ENCODE measurements at regions not wholly inside any gene's neighbourhood (a gene's known extent, or its start where the extent isn't known, plus 50 kb on each side); places are given as distances from the start of the nearest gene placed in this dataset.
A peak's percentile ranks its signal among the peaks of the same experiment; 100 is the strongest.

GRCh38 chr12:60252359-60253096 lies 656.7 kb downstream of the SLC16A7 start:
- CTCF ChIA-PET (ENCODE audit: partially characterized antibody), result interaction anchor here (0.9 kb wide), 1 partner anchor 8 kb away, joined by 5 read pairs; no protein-coding TSS in a partner anchor
- Histone ChIP-seq H3K18ac (ENCODE audit: extremely low read depth, low read length) (no peak overlapping the region), H3K4ac (replicated peaks; ENCODE audit: insufficient read length, low read depth, low read length) (no peak overlapping the region), H2AK5ac (ENCODE audit: low read depth, low read length) (no peak overlapping the region), H3K27ac (ENCODE audit: low read depth, low read length) (no peak overlapping the region), H2BK120ac (replicated peaks; ENCODE audit: low read depth, low read length) (no peak overlapping the region), H3K4me1 (replicated peaks in 1 of 4; ENCODE audit: control insufficient read depth in 3 of 4, insufficient read depth in 4 of 4, low read length in 3 of 4) (no peaks in the 10 kb centered on the region), H4K91ac (replicated peaks; ENCODE audit: insufficient read length, low read length) (no peak overlapping the region), H2BK12ac (ENCODE audit: low read depth, low read length) (no peak overlapping the region), H3K27me3 (replicated peaks in 1 of 4; ENCODE audit: control insufficient read depth in 3 of 4, extremely low read depth in 1 of 4, insufficient read depth in 3 of 4, low read length in 3 of 4) (no peaks in the 10 kb centered on the region), H2BK20ac (ENCODE audit: low read length) (no peak overlapping the region), H4K8ac (ENCODE audit: extremely low read depth, insufficient read depth, low read length) (no peak overlapping the region), H3K23ac (ENCODE audit: insufficient read length) (no peak overlapping the region), H4K5ac (ENCODE audit: insufficient read length, low read depth, low read length) (no peak overlapping the region), H2AFZ (ENCODE audit: low read length) (peak overlapping the region; percentile 65; the same call in 1 of the 2 replicates), H3K56ac (replicated peaks; ENCODE audit: insufficient read length, low read depth, low read length) (no peak overlapping the region), H3K4me2 (ENCODE audit: insufficient read depth in 1 of 2, low read depth in 2 of 2, low read length in 2 of 2) (no peak overlapping the region), H4K20me1 (replicated peaks in 1 of 2; ENCODE audit: control insufficient read depth in 1 of 2, insufficient read depth in 2 of 2, low read length in 2 of 2) (no peaks in the 10 kb centered on the region), H3K79me1 (ENCODE audit: low read depth, low read length) (no peaks in the 10 kb centered on the region), H3K9me3 (ENCODE audit: insufficient read depth in 2 of 2, low read depth in 1 of 2, low read length in 1 of 2) (no peaks in the 10 kb centered on the region), H2BK5ac (ENCODE audit: low read depth, low read length) (no peak overlapping the region), H3K36me3 (ENCODE audit: control insufficient read depth in 2 of 4, insufficient read depth in 4 of 4, low read length in 3 of 4) (no peaks in the 10 kb centered on the region), H3K14ac (ENCODE audit: insufficient read length) (no peak overlapping the region), H3K9ac (replicated peaks in 1 of 4; ENCODE audit: extremely low read depth in 1 of 4, low read depth in 3 of 4, low read length in 3 of 4) (no peak overlapping the region), H3K23me2 (ENCODE audit: low read depth, low read length) (no peaks in the 10 kb centered on the region), H3K4me3 (ENCODE audit: extremely low read depth in 1 of 4, insufficient read depth in 2 of 4, low read depth in 3 of 4, low read length in 4 of 4) (no peak overlapping the region), H3K79me2 (ENCODE audit: control insufficient read depth in 1 of 2, insufficient read depth in 2 of 2, low read length in 2 of 2) (no peaks in the 10 kb centered on the region), H2BK15ac (ENCODE audit: low read length) (no peak overlapping the region)
- POLR2A ChIA-PET (ENCODE audit: partially characterized antibody), result no interaction called here
- DNase-seq (ENCODE audit: low read depth in 1 of 2, low spot score in 2 of 2) (no peak), FAIRE-seq (no peak)
- WGBS, 2 experiments (ENCODE audit: extremely low coverage in 1 of 2, insufficient coverage in 1 of 2, insufficient read length in 1 of 2, insufficient replicate concordance in 2 of 2, low coverage in 1 of 2, low lambda C conversion rate in 2 of 2, missing lambda C conversion rate in 1 of 2), result 87% methylated on average over 7 of the region's 7 CpGs; no CpG with 5 or more reads in 1 of the 2 experiments
- TF ChIP-seq TBP (IDR thresholded peaks at IDR 0.05; ENCODE audit: low read depth, low read length) (no peak), RFX5 (IDR thresholded peaks at IDR 0.05; ENCODE audit: borderline replicate concordance, low read depth, low read length) (no peak), EP300 (IDR thresholded peaks at IDR 0.05; ENCODE audit: borderline replicate concordance in 1 of 2, low read depth in 2 of 2, low read length in 2 of 2) (no peak), KDM5A (IDR thresholded peaks at IDR 0.05; ENCODE audit: low read length) (no peak), SIX5 (IDR thresholded peaks at IDR 0.05; ENCODE audit: low read depth, low read length) (no peak), RAD21 (IDR thresholded peaks at IDR 0.05 in 1 of 2, conservative IDR thresholded peaks at IDR 0.05 in 1 of 2; ENCODE audit: low read depth in 2 of 2, low read length in 2 of 2) (no peak), CREB1 (IDR thresholded peaks at IDR 0.05) (no peak), BACH1 (IDR thresholded peaks at IDR 0.05; ENCODE audit: low read length) (no peak), CBX8 (IDR thresholded peaks at IDR 0.05; ENCODE audit: borderline replicate concordance, low read depth, low read length) (no peak), CTBP2 (IDR thresholded peaks at IDR 0.05; ENCODE audit: borderline replicate concordance, insufficient read depth, insufficient read length, low read length) (no peak)
- TF ChIP-seq, protein P1, sequence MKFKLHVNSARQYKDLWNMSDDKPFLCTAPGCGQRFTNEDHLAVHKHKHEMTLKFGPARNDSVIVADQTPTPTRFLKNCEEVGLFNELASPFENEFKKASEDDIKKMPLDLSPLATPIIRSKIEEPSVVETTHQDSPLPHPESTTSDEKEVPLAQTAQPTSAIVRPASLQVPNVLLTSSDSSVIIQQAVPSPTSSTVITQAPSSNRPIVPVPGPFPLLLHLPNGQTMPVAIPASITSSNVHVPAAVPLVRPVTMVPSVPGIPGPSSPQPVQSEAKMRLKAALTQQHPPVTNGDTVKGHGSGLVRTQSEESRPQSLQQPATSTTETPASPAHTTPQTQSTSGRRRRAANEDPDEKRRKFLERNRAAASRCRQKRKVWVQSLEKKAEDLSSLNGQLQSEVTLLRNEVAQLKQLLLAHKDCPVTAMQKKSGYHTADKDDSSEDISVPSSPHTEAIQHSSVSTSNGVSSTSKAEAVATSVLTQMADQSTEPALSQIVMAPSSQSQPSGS (IDR thresholded peaks at IDR 0.05; ENCODE audit: low read length), result no peak
